ENCODE measurements at regions not wholly inside any gene's neighbourhood (a gene's known extent, or its start where the extent isn't known, plus 50 kb on each side); places are given as distances from the start of the nearest gene placed in this dataset.

DNA sequence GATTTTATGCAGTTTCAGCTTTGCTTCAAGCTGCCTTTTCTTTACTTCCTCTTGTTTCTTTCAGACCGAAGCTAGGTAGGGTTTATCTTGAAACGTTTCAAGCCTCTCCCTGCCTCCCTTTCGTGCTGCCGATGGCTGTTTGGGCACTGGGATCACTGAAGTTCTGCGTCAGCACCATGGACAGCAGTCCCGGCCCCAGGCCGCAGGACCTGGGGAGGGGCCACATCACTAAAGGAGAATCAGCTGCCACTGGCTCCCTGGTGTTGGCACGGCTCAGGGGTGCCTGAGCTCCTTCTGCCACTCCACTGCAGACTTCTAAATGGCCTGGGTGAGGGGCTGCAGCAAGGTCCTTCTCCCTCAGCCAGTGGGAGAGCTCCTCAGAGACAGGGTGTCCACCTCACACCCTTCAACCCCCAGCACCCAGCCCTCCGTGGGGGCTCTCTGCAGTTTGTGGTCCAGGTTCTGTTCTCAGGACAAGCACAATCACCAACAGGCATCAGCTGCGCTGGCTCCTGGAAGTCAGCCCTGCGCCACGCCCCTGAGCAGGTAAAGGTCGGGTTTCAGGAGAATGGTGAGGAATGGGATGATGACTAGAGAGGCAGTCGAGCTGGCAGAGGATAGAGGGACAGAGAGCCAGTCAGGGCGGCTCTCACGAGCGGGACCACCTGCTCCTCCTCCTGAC, 387.2 kb downstream of the TCERG1L start:
- WGBS, 2 donors = 31 to 42% methylated on average over 17 of the region's 17 CpGs
- Histone ChIP-seq H3K27me3 (ENCODE audit: control insufficient read depth in 3 of 3, insufficient read depth in 3 of 3, low read length in 2 of 3) (peaks cover 0 to 3% (median 2%) of the 10 kb centered on the region in 3 donors), H3K4me1 (ENCODE audit: control insufficient read depth in 5 of 5, insufficient read depth in 5 of 5, low read length in 5 of 5) (peaks cover 0 to 3% (median 0%) of the 10 kb centered on the region in 5 donors), H3K9me3 (ENCODE audit: control insufficient read depth in 4 of 4, insufficient read depth in 3 of 4, low read length in 3 of 4) (peaks cover 0 to 5% (median 0%) of the 10 kb centered on the region in 4 donors), H3K9ac (ENCODE audit: insufficient read depth in 1 of 2, low read length in 2 of 2) (no peak overlapping the region), H3K27ac (ENCODE audit: low read depth in 1 of 2, low read length in 1 of 2) (no peak overlapping the region), H3K4me3 (no peak overlapping the region), H3K36me3 (ENCODE audit: control insufficient read depth in 4 of 4, insufficient read depth in 4 of 4, low read length in 4 of 4) (no peaks in the 10 kb centered on the region)
- TF ChIP-seq, protein P1, sequence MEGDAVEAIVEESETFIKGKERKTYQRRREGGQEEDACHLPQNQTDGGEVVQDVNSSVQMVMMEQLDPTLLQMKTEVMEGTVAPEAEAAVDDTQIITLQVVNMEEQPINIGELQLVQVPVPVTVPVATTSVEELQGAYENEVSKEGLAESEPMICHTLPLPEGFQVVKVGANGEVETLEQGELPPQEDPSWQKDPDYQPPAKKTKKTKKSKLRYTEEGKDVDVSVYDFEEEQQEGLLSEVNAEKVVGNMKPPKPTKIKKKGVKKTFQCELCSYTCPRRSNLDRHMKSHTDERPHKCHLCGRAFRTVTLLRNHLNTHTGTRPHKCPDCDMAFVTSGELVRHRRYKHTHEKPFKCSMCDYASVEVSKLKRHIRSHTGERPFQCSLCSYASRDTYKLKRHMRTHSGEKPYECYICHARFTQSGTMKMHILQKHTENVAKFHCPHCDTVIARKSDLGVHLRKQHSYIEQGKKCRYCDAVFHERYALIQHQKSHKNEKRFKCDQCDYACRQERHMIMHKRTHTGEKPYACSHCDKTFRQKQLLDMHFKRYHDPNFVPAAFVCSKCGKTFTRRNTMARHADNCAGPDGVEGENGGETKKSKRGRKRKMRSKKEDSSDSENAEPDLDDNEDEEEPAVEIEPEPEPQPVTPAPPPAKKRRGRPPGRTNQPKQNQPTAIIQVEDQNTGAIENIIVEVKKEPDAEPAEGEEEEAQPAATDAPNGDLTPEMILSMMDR (IDR thresholded peaks at IDR 0.05; ENCODE audit: control extremely low read depth, extremely low read depth) = no peak
- peak; percentile 56 to 73 (median 68) for DNase-seq
- ATAC-seq (ENCODE audit: insufficient read depth, low FRiP score) = no peak

DNA sequence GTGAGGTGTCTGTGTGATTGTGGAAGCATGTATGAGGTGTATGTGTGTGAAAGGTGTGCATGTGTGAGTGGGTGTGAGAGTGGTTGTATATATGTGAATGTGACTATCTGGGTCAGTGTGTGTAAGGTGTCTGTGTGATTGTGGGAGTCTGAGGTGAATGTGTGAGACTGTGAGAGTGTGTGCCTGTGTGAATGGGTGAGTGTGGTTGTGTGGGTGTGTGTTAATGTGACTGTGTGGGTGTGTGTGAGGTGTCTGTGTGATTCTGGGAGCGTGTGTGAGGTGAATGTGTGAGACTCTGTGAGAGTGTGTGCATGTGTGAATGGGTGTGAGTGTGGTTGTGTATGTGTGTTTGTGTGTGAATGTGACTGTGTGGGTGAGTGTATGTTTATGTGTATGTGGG, 385.1 kb downstream of the TCERG1L start:
- Histone ChIP-seq H3K4me3 (no peak overlapping the region), H3K9me3 (ENCODE audit: control insufficient read depth in 4 of 4, insufficient read depth in 3 of 4, low read length in 3 of 4) (peaks cover 0 to 7% (median 0%) of the 10 kb centered on the region in 4 donors), H3K27ac (ENCODE audit: low read depth in 1 of 2, low read length in 1 of 2) (no peak overlapping the region), H3K4me1 (ENCODE audit: control insufficient read depth in 5 of 5, insufficient read depth in 5 of 5, low read length in 5 of 5) (peaks cover 0 to 3% (median 0%) of the 10 kb centered on the region in 5 donors), H3K9ac (ENCODE audit: insufficient read depth in 1 of 2, low read length in 2 of 2) (no peak overlapping the region), H3K27me3 (ENCODE audit: control insufficient read depth in 3 of 3, insufficient read depth in 3 of 3, low read length in 2 of 3) (peaks cover 0 to 3% (median 2%) of the 10 kb centered on the region in 3 donors), H3K36me3 (ENCODE audit: control insufficient read depth in 4 of 4, insufficient read depth in 4 of 4, low read length in 4 of 4) (no peaks in the 10 kb centered on the region)
- DNase-seq (no peak), ATAC-seq (ENCODE audit: insufficient read depth, low FRiP score) (no peak)
- 88% methylated on average over 1 of the region's 1 CpG for WGBS, 2 donors
- TF ChIP-seq, protein P1 (IDR thresholded peaks at IDR 0.05; ENCODE audit: control extremely low read depth, extremely low read depth) = no peak

DNA sequence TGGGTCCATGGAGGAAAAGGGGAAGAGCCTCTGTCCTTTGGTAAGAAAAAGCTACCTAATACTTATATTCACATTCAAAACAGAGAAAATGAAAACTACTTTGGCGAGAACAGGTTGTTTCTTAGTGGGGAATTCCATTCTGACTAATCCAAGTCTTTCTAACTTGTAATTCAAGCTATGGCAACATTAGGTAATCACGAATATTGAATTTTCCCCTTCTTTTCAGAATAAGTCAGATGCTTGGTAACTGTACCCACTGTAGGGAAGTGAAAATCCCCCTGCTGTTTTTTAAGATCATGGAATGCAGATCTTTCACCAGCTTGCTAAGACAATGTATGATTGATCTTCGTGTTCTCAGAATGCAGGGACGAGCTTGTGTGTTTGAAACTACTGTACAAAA, 384.4 kb downstream of the TCERG1L start:
- H3K4me3 ChIP-seq = no peak overlapping the region
- WGBS, 2 donors = 67 to 78% methylated on average over 4 of the region's 4 CpGs
- ATAC-seq (ENCODE audit: insufficient read depth, low FRiP score) (no peak), DNase-seq (no peak)
- H3K4me1 ChIP-seq (ENCODE audit: control insufficient read depth in 5 of 5, insufficient read depth in 5 of 5, low read length in 5 of 5) = peaks cover 0 to 3% (median 0%) of the 10 kb centered on the region in 5 donors
- no peak overlapping the region for H3K27ac ChIP-seq (ENCODE audit: low read depth in 1 of 2, low read length in 1 of 2)
- H3K27me3 ChIP-seq (ENCODE audit: control insufficient read depth in 3 of 3, insufficient read depth in 3 of 3, low read length in 2 of 3) = peaks cover 0 to 3% (median 2%) of the 10 kb centered on the region in 3 donors
- H3K9me3 ChIP-seq (ENCODE audit: control insufficient read depth in 4 of 4, insufficient read depth in 3 of 4, low read length in 3 of 4) = peaks cover 0 to 7% (median 0%) of the 10 kb centered on the region in 4 donors
- H3K36me3 ChIP-seq (ENCODE audit: control insufficient read depth in 4 of 4, insufficient read depth in 4 of 4, low read length in 4 of 4) = no peaks in the 10 kb centered on the region
- TF ChIP-seq, protein P1 (IDR thresholded peaks at IDR 0.05; ENCODE audit: control extremely low read depth, extremely low read depth) = no peak
- no peak overlapping the region for H3K9ac ChIP-seq (ENCODE audit: insufficient read depth in 1 of 2, low read length in 2 of 2)
